ENCODE measurements at regions not wholly inside any gene's neighbourhood (a gene's known extent, or its start where the extent isn't known, plus 50 kb on each side); places are given as distances from the start of the nearest gene placed in this dataset.

DNA sequence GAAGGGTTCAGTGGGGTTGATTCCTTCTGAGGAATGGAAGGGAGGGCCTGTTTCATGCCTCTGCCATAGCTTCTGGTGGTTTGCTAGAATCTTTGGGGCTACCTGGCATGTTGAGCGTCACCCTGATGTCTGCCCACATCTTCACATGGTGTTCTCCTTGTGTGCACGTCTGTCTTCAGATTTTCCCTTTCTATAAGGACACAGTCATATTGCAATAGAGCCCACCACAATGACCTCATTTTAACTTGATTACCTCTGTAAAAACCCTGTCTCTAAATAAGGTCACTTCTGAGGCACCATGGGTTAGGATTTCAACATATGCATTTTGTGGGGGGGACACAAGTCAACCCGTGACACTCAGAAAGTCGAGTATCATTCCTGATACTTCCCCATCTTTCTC lies 257.9 kb downstream of the COG6 start:
- H3K27me3 ChIP-seq (ENCODE audit: low read length): no peaks in the 10 kb centered on the region
- H3K79me2 ChIP-seq (ENCODE audit: insufficient read depth, low read length): no peaks in the 10 kb centered on the region
- no peak overlapping the region for H2AFZ ChIP-seq (ENCODE audit: low read depth, low read length, severe bottlenecking)
- H3K9me2 ChIP-seq (replicated peaks; ENCODE audit: insufficient read depth, low read length): no peaks in the 10 kb centered on the region
- H3K9ac ChIP-seq (ENCODE audit: low read length): no peak overlapping the region
- H3K4me3 ChIP-seq (ENCODE audit: insufficient read depth, low read length, poor library complexity, severe bottlenecking): no peak overlapping the region
- no peak overlapping the region for H3K27ac ChIP-seq (ENCODE audit: low read depth, low read length)
- H3K9me3 ChIP-seq (ENCODE audit: insufficient read depth, low read length): no peaks in the 10 kb centered on the region
- H3K4me2 ChIP-seq (ENCODE audit: low read depth, low read length, poor library complexity, severe bottlenecking): no peak overlapping the region
- H4K20me1 ChIP-seq (ENCODE audit: low read depth, low read length): no peaks in the 10 kb centered on the region
- H3F3A ChIP-seq (ENCODE audit: insufficient read depth): no peaks in the 10 kb centered on the region
- H3K36me3 ChIP-seq (ENCODE audit: low read length): no peaks in the 10 kb centered on the region
- TF ChIP-seq, protein P1, sequence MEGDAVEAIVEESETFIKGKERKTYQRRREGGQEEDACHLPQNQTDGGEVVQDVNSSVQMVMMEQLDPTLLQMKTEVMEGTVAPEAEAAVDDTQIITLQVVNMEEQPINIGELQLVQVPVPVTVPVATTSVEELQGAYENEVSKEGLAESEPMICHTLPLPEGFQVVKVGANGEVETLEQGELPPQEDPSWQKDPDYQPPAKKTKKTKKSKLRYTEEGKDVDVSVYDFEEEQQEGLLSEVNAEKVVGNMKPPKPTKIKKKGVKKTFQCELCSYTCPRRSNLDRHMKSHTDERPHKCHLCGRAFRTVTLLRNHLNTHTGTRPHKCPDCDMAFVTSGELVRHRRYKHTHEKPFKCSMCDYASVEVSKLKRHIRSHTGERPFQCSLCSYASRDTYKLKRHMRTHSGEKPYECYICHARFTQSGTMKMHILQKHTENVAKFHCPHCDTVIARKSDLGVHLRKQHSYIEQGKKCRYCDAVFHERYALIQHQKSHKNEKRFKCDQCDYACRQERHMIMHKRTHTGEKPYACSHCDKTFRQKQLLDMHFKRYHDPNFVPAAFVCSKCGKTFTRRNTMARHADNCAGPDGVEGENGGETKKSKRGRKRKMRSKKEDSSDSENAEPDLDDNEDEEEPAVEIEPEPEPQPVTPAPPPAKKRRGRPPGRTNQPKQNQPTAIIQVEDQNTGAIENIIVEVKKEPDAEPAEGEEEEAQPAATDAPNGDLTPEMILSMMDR (IDR thresholded peaks at IDR 0.05; ENCODE audit: insufficient read depth, low read length, poor library complexity, severe bottlenecking): no peak
- no peak for TF ChIP-seq EZH2phosphoT487 (conservative IDR thresholded peaks at IDR 0.05; ENCODE audit: low read length)

- no peaks in the 10 kb centered on the region for H3K79me2 ChIP-seq (ENCODE audit: insufficient read depth, low read length)
- no peaks in the 10 kb centered on the region for H3K9me2 ChIP-seq (replicated peaks; ENCODE audit: insufficient read depth, low read length)
- H4K20me1 ChIP-seq (ENCODE audit: low read depth, low read length): no peaks in the 10 kb centered on the region
- H3K27me3 ChIP-seq (ENCODE audit: low read length): no peaks in the 10 kb centered on the region
- no peak overlapping the region for H3K4me3 ChIP-seq (ENCODE audit: insufficient read depth, low read length, poor library complexity, severe bottlenecking)
- H2AFZ ChIP-seq (ENCODE audit: low read depth, low read length, severe bottlenecking): no peak overlapping the region
- no peak overlapping the region for H3K4me2 ChIP-seq (ENCODE audit: low read depth, low read length, poor library complexity, severe bottlenecking)
- TF ChIP-seq, protein P1 (IDR thresholded peaks at IDR 0.05; ENCODE audit: insufficient read depth, low read length, poor library complexity, severe bottlenecking): no peak
- TF ChIP-seq EZH2phosphoT487 (conservative IDR thresholded peaks at IDR 0.05; ENCODE audit: low read length): no peak
- H3K27ac ChIP-seq (ENCODE audit: low read depth, low read length): no peak overlapping the region
- no peak overlapping the region for H3K9ac ChIP-seq (ENCODE audit: low read length)
- H3K36me3 ChIP-seq (ENCODE audit: low read length): no peaks in the 10 kb centered on the region
- H3F3A ChIP-seq (ENCODE audit: insufficient read depth): no peaks in the 10 kb centered on the region
- no peaks in the 10 kb centered on the region for H3K9me3 ChIP-seq (ENCODE audit: insufficient read depth, low read length)
These were observed 258.5 kb downstream of the COG6 start for GRCh38 chr13:39913928-39914327.

- Histone ChIP-seq H3K27me3 (ENCODE audit: low read length) (no peaks in the 10 kb centered on the region), H3K4me3 (ENCODE audit: insufficient read depth, low read length, poor library complexity, severe bottlenecking) (no peak overlapping the region), H3K27ac (ENCODE audit: low read depth, low read length) (no peak overlapping the region), H3K36me3 (ENCODE audit: low read length) (no peaks in the 10 kb centered on the region), H3K79me2 (ENCODE audit: insufficient read depth, low read length) (no peaks in the 10 kb centered on the region), H3K4me2 (ENCODE audit: low read depth, low read length, poor library complexity, severe bottlenecking) (no peak overlapping the region), H3K9ac (ENCODE audit: low read length) (no peak overlapping the region), H3F3A (ENCODE audit: insufficient read depth) (no peaks in the 10 kb centered on the region), H4K20me1 (ENCODE audit: low read depth, low read length) (no peaks in the 10 kb centered on the region), H3K9me3 (ENCODE audit: insufficient read depth, low read length) (no peaks in the 10 kb centered on the region), H2AFZ (ENCODE audit: low read depth, low read length, severe bottlenecking) (no peak overlapping the region), H3K9me2 (replicated peaks; ENCODE audit: insufficient read depth, low read length) (no peaks in the 10 kb centered on the region)
- TF ChIP-seq, protein P1 (IDR thresholded peaks at IDR 0.05; ENCODE audit: insufficient read depth, low read length, poor library complexity, severe bottlenecking): no peak
- no peak for TF ChIP-seq EZH2phosphoT487 (conservative IDR thresholded peaks at IDR 0.05; ENCODE audit: low read length)
These were observed 260.0 kb downstream of the COG6 start for GRCh38 chr13:39915418-39915817.

Measured in SU-DHL-6 (cell line).